ENCODE measurements at regions not wholly inside any gene's neighbourhood (a gene's known extent, or its start where the extent isn't known, plus 50 kb on each side); places are given as distances from the start of the nearest gene placed in this dataset.
A peak's percentile ranks its signal among the peaks of the same experiment; 100 is the strongest.
"Not testable (repeated sequence)": the region's sequence is repeated elsewhere in the genome, so short reads cannot be mapped to it uniquely, and the experiment has no call there.

- DNase-seq = peak; percentile 27
These were observed 765.3 kb upstream of the SLIT2 start for GRCh38 chr4:19486400-19486799.

DNA sequence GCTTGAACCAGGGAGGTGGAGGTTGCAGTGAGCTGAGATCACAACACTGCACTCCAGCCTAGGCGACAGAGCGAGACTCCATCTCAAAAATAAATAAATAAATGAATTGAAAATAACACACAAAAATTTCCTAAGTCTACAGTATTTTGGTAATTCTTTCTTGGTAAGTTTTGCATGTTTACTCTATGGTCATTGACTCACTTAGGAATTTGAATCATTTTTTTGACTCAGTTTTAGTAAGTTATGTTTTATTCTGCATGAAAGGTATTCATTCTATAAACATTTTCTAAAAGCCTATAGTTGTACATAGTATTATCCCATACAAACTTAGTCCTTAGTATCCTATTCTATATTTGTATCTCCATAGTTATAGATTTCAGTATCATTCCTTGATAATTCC lies 772.9 kb upstream of the SLIT2 start:
- DNase-seq = no peak

DNA sequence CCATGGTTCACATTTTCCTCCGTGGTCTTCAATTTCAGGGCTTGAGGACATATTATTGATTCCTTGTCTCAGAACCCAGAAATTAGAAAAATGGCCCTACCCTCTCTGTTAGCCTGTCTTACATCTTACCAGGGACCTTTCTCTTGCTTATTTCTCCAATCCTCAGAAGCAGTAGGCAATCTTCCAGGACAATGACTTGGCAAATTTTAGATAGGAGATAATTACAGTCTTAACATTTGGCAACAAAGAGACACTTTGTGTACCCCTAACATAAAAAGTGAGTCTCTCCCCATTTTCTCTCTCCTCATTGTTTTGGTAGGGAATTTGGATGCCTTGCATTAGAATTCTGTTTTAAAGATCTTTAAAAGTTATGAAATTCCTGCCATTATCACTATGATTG lies 778.1 kb upstream of the SLIT2 start:
- no peak for DNase-seq

DNA sequence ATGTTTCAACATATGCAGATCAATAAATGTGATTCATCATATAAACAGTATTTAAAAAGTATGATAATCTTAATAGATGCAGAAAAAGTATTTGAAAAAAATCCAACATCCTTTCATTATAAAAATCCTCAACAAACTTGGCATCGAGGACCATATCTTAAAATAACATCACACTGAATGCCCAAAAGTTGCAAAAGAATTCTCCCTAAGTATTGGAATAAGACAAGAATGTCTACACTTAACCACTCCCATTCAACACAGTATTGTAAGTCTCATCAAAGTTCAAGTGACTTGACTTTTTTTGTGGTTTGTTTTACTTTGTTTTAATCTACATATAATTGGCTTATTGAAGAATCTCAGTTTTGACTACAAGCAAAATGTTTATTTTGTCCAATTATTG lies 779.0 kb upstream of the SLIT2 start:
- DNase-seq = no peak

- not testable (repeated sequence) for DNase-seq
These were observed 781.7 kb upstream of the SLIT2 start for GRCh38 chr4:19470001-19470400.

- DNase-seq = no peak
These were observed 789.6 kb upstream of the SLIT2 start for GRCh38 chr4:19462117-19462516.

- DNase-seq = peak; percentile 53
These were observed 795.7 kb upstream of the SLIT2 start for GRCh38 chr4:19455850-19456602.

GRCh38 chr4:19455196-19455595 lies 796.5 kb upstream of the SLIT2 start:
- peak; percentile 20 for DNase-seq

GRCh38 chr4:19438233-19438632 lies 813.5 kb upstream of the SLIT2 start:
- no peak for DNase-seq

DNA sequence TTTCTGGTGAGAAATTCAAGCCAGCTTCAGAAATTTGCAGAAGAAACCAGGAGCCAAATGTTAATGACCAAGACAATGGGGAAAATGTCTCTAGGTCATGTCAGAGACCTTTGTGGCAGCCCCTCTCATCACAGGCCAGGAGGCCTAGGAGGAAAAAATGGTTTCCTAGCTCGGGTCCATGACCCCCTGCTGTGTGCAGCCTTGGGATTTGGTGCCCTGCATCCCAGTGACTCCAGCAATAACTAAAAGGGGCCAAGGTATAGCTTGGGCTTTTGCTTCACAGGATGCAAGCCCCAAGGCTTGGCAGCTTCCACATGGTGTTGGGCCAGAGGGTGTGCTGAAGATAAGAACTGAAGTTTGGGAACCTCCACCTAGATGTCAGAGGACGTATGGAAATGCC lies 814.7 kb upstream of the SLIT2 start:
- DNase-seq = no peak

DNA sequence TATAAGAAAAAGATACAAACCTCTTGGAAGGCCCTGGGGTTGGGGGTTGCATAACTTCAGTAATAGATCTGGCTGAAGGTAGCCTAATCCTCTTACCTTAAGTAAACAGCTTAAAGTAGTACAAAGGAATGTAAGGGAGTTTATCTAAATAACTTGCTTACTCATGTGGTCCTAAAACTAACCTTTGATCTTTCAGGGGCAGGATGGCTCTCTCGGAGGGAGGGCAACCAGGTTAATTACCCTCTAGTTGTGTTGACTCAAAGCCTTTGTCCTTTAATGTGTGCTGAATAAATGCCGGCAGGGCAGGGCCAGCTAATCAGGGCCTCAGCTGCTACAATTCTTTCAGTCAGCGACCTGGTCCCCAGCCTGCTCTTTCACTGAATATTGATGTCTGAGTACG lies 822.0 kb upstream of the SLIT2 start:
- DNase-seq = no peak

DNA sequence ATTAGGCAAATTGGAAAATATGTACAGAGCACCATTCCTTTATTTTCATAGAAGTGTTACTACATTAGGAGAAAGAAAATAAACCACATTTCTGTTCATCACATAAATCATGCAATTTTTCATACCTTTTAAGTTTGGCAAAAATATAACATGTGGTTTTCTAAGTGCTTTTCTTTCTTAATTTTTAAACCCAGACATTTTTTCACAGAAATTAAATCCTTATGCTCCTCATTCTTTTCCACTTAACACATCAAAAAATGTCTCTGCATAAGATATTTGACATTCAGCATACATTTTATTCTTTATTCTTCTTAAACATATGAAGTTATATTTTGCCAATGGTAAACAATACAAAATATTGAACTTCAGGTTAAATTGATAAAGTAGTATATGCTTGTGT lies 826.6 kb upstream of the SLIT2 start:
- DNase-seq = no peak

GRCh38 chr4:19417256-19417655 lies 834.4 kb upstream of the SLIT2 start:
- DNase-seq = no peak

DNA sequence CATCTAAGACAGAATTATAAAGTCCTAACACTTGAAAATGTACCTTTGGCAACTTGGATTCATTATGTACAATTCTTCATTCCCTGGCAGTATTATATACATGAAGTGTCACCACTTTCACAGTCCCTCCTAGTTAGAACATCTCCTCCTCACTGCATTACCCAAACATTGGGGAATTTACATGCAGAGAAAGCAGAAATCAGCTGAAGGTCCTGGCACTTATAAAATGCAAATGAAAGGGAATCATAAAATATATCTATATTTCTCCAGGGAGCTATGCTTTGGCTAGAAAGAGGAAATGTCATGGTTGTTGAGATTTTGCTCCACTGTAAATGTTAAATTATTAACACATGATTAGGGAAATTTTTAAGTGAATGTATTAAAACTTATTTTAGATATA lies 835.6 kb upstream of the SLIT2 start:
- DNase-seq = no peak

GRCh38 chr4:19408490-19408889 lies 843.2 kb upstream of the SLIT2 start:
- no peak for DNase-seq

- DNase-seq = no peak
These were observed 844.9 kb upstream of the SLIT2 start for GRCh38 chr4:19406789-19407188.

- DNase-seq = no peak
These were observed 847.8 kb upstream of the SLIT2 start for GRCh38 chr4:19403786-19404370.

DNA sequence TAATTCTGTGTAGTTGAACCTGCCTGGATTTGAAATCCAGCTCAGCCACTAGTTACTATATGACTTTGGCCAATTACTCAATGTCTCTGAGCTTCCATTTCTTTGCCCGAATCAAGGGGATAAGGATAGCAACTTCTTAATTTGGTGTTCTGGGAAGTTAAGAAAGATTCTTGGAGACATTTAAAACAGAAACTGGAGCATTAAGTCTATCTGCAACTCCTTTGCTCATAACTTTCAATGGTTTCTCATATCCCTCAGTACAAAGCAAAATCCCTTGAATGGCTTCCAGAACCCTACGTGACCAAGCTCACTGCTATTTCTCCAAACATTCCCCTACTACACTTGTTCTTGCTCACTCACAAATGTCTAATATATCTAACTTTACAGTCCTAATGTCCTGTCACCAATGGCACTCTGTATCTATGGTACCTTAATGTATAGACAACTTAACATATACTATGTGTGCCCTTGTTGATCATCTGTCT lies 849.1 kb upstream of the SLIT2 start:
- DNase-seq = no peak

- DNase-seq = no peak
These were observed 850.2 kb upstream of the SLIT2 start for GRCh38 chr4:19401301-19402080.

DNA sequence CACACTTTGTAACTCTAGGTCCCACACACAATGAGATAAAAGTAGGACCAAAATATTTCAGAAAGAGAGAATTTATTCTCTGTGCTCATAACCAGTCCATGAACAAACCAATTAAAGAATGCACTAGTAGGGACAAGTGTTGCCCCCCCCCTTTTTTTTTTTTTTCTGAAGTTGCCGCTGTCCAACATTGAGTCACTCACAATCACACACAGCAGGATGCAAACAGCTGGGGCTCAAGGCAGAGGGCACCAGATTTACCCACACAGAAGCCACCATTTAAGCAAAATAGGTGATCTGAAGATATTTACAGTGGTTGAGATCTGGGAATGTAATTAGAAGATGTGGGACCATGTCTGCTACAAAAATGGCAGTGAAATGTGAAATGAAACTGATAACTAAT lies 850.9 kb upstream of the SLIT2 start:
- no peak for DNase-seq

DNA sequence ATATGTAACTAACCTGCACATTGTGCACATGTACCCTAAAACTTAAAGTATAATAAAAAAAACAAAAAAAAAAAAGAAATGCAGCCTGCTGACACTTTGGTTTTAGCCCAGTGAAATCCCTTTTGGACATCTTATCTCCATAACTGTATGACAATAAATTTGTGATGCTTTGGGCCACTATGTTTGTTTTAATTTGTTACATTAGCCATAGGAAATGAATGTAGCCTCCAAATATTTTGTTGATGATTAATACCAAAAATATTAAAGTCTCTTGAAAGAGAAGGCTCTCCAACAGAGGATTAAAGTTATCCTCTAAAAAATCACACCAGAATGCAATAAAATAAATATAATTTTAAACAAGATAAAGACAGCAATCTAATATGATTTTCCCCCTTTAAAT lies 852.7 kb upstream of the SLIT2 start:
- DNase-seq = no peak

GRCh38 chr4:19386786-19387185 lies 864.9 kb upstream of the SLIT2 start:
- DNase-seq = no peak

- DNase-seq = no peak
These were observed 868.5 kb upstream of the SLIT2 start for GRCh38 chr4:19382993-19383756.

Data from NCI-H510A treated with DMSO at 0.1 percent for 48 hours (cell line).